Activated CD8-positive, alpha-beta memory T cell treated with anti-CD3 and anti-CD28 coated beads for 36 hours (primary cell): ENCODE measurements at regions not wholly inside any gene's neighbourhood (a gene's known extent, or its start where the extent isn't known, plus 50 kb on each side); places are given as distances from the start of the nearest gene placed in this dataset.

Experiments
- CTCF ChIA-PET: fragments of 350-600 bp; sonication (Branson Sonifier 250); formaldehyde crosslinking; loops from one replicate; lab custom pipeline; 2021; ENCODE audit warnings: antibody characterized with exemption; lab: Charles Lee
- POLR2A ChIA-PET: fragments of 350-600 bp; sonication (Branson Sonifier 250); formaldehyde crosslinking; loops from one replicate; lab custom pipeline; 2021; ENCODE audit warnings: antibody characterized with exemption; lab: Charles Lee

DNA sequence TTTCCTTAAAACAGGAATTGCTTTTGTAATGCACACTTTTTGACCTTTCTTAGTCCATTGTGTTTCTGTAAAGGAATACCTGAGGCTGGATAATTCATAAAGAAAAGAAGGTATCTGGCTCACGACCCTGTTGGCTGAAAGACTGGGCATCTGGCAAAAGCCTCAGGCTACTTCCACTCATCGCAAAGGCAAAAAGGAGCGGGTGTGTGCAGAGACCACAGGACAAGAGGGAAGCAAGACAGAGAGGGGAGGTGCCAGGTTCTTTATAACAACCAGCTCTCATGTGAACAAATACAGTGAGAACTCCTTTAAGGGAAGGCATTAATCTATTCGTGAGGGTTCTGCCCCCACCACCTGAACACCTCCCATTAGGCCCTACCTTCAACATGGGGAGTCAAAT is 182.1 kb downstream of the C12orf50 start:
- ChIA-PET CTCF (no interaction called here), POLR2A (no interaction called here)

- ChIA-PET POLR2A (no interaction called here), CTCF (no interaction called here)
Measured at GRCh38 chr12:87846045-87846444, 183.2 kb downstream of the C12orf50 start.

DNA sequence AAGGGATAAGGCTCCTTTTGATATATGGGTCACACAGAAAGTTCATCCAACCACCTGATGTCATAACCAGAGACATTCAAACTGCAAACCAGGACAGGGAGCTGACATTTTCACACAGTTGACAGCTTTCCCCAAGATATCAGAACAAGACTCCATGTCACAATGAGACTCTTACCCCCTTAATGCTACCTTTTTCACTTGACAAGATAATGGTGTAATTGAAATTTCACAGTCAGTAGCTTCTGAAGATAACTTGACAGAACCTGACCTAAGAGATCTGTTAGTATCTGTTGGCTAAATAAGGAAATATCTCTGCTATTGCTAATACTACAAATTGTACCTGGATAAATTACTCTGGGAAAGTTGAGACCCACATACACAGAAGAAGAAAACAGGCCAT is 187.3 kb downstream of the C12orf50 start:
- POLR2A ChIA-PET, result no interaction called here
- CTCF ChIA-PET, result no interaction called here

DNA sequence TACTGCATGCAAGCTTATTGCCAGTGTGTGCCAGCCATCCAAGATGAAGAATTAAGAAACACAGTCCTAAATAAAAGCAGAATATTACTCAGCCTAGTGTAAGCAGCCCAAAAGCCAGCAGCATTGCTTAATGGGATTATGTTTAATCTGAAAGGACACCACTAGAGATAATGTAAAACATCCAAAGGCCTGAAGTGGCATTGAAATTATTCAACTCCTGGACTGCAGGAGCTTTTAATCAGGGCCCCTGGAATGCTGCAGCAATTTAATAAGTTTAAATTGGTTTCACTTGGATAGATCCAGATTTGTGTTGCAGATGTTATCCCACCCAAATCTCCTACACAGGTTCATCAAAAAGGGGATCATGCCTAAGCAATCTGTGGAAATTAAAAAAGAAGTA is 193.0 kb downstream of the C12orf50 start:
- ChIA-PET POLR2A (no interaction called here), CTCF (no interaction called here)

DNA sequence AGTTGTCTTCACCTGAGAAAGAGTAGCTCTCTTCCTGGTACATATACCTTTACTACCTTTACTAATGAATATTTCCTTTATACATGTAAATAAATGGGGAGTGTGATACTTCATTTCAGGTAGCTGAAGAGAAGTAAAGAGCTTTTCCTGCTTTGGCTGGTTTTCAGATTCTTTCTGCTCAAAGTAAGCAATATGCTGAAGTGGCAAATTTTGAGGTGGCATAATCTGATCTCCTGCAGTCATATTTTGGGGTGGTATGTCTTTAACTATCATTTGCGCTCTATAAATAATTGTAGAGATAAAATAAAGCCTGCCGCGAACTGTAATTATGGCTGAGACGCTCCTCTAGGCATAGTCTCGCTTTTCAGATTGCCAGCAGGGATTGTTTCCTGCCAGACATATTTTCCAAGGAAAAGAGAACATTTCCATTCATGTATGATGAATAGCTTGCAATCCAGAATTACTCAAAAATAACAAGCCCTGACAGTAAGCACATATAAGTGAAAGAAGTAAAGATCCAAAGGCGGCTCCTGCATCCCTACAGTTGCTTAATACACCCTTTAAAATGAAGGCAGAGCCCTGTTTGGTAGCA is 200.7 kb downstream of the C12orf50 start:
- POLR2A ChIA-PET, result no interaction called here
- CTCF ChIA-PET, result no interaction called here

- POLR2A ChIA-PET, result no interaction called here
- CTCF ChIA-PET, result no interaction called here
Measured at GRCh38 chr12:87827638-87828264, 201.4 kb downstream of the C12orf50 start.

DNA sequence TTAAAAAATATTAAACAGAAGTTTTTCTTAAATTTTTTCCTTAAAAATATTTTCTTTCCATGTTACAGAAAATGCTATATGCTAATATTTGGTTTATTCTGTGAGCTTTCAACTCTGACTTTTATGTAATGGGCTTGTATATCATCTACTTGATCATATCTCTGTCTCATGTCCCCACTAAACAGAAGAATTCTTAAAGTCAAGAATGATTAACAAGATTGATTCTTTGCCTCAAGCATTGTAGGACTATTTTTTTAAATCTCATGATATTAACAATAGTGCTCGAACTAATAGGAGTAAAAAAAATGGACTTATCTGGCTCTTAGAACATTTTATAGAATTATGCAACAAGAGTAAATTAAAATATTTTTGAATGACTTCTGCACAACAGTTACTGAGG is 206.3 kb downstream of the C12orf50 start:
- POLR2A ChIA-PET, result no interaction called here
- CTCF ChIA-PET, result no interaction called here

DNA sequence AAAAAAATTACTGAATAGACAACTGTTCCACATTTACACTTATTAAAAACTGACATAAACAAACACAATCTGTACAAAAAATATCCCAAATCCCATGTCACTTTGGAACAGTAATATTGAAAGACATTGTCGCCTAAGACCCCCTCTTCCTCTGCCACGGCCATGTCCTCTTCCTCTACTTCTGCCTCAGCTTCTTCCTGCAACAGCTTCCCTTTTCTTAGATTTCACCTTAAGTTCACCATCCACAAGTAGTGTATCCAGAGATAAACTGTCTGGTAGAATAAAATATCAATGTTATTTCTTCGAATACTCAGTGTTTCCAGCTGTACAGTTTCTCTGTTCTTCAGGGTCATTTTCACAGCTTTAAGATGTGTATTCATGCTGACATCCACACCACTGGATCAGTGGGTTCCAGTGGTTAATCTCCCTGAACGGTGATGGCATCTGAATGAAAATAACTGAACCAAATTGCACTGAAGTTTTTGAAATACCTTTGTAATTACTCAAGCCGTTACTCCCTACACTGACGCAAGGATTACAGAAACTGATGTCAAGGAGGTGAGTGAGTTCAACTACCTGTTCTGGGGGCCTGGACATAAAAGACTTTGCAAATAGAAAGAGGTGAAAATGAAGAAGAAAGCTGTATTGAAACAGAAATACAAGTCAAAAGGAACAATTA is 208.5 kb downstream of the C12orf50 start:
- CTCF ChIA-PET, result no interaction called here
- POLR2A ChIA-PET, result no interaction called here

- ChIA-PET POLR2A (no interaction called here), CTCF (interaction anchor here (0.7 kb wide), 1 partner anchor 1476 kb away, joined by 3 read pairs; no protein-coding TSS in a partner anchor)
Measured at GRCh38 chr12:87818441-87818840, 210.8 kb downstream of the C12orf50 start.

DNA sequence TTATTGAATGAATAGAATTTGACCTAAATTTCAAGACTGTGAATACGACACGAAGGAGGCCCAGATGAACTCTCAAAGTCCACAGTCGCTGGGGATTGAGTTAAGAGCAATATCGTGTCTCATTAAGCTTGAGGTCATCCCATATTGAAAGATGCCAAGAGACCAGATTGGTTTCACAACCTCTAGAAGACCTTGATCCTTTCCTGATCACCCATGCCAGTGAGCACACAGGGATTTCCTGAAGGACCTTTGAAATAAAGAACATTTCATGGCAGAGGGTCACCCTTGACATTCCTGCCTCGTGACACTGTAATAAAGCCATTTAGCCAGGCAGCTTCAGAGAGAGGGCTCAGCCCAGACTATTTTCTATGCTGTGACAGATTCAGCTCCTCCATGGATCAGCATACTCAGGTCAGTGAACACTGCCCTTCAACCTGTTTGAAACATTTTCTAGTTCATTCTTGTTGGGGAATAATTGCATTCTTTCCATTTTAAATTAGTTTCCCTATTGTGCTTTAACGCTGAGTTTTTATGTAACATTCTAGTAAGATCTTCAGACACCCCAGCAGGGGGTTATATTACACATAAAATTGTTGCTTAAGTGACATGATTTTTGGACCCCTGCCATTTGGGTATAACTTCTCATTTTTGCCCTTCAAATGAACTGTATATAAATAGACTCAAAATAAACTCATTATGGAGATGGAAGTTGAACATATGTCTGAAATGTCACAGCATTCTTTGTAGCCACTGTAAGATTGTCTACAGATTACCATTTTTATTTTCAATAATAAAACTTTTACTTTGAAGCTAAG is 213.2 kb downstream of the C12orf50 start:
- ChIA-PET POLR2A (no interaction called here), CTCF (no interaction called here)

DNA sequence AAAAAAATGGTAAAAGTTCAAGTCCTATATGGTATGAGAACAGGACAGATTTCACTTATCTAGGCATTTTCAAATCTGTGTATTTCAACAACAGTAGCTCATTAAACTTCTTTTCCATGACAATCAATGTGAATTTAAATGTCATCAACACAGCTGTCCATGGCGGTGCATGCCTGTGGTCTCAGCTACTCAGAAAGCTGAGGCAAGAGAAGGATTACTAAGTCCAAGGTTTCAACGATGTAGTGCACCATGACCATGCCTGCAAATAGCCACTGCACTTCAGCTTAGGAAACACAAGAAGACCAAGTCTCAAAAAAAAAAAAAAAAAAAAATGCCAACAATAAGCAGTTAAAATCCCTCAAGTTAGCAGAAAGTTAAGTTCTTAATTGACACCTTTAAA is 214.6 kb downstream of the C12orf50 start:
- CTCF ChIA-PET, result interaction anchor here (0.7 kb wide), 1 partner anchor 1364 kb away, joined by 6 read pairs; no protein-coding TSS in a partner anchor
- POLR2A ChIA-PET, result no interaction called here

GRCh38 chr12:87813476-87814234 is 215.5 kb downstream of the C12orf50 start:
- ChIA-PET POLR2A (no interaction called here), CTCF (no interaction called here)

DNA sequence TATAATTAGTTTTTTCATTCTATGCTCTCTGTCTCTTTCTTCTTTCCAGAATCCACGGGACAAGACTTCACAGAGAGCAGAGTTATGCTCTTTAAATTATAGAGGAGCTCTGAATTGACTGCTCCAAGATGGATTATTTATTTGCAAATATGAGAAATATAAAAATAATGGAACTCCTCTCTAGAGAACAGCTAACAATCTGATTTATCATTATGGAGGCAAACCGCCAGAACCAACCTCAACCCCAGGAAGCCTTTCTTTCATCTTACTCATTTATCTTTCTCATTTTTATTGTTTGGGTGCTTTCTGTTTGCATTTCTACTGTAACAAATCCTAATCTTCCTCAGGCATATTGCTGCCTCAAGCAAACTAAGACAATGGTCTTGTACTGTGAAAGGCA is 216.5 kb downstream of the C12orf50 start:
- ChIA-PET POLR2A (no interaction called here), CTCF (no interaction called here)

DNA sequence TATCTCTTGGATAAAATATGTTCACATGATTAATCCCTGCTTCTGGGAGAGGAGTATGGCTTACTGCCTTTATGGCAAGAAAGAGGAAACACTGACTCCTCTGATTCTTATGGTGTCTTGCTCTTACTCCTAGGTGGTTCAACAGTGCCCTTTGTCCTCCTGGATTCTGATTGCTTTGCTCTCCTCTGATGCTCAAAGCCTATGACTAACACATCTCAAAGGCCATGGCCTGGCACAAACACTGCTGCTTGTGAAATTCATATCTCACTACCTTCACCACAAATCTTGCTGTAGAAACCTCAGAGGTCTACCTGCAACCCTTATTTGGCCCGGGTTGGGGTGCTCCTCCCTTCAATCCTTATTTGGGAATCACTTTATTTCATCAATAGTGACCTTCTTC is 217.2 kb downstream of the C12orf50 start:
- ChIA-PET POLR2A (no interaction called here), CTCF (no interaction called here)

DNA sequence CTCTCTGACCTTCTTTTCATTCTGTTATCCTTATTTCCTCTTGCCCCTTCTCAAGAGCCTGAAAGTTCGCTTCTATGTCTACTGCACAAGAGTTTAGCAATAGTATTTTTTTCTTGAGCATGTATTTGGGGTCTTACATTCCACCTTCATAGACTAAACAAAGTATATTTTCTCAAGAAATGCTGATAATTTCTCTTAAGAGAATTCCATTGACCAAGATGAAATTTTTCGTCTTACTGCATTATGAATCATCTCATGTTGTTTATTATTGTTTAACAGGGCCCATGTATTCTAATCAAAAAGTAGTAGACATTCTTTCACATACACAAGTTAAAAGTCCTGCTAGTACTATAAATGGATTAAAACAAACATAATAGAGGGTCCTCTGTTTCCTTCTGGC is 219.3 kb downstream of the C12orf50 start:
- CTCF ChIA-PET, result no interaction called here
- POLR2A ChIA-PET, result no interaction called here

- ChIA-PET CTCF (no interaction called here), POLR2A (no interaction called here)
Measured at GRCh38 chr12:87807086-87807485, 222.1 kb downstream of the C12orf50 start.

GRCh38 chr12:87806310-87806709 is 222.9 kb downstream of the C12orf50 start:
- ChIA-PET CTCF (no interaction called here), POLR2A (no interaction called here)

DNA sequence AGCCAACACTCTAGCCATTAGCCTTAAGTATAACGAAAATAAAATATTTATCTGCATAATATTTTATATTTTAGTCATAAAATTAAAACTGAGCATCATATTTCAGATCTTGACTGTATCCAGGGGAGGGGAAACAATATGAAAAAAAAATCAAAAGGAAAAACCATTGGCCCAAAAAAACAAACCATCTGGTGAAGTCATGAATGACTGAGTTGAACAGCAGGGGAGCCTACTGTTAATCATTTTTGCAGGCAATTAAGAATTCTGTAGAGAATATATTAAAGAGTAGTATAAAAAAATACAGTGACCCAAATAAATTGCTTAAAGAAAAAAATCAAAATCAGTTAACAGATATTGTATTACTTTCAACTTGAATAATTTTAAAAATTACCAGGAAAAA is 224.8 kb downstream of the C12orf50 start:
- ChIA-PET CTCF (no interaction called here), POLR2A (no interaction called here)

DNA sequence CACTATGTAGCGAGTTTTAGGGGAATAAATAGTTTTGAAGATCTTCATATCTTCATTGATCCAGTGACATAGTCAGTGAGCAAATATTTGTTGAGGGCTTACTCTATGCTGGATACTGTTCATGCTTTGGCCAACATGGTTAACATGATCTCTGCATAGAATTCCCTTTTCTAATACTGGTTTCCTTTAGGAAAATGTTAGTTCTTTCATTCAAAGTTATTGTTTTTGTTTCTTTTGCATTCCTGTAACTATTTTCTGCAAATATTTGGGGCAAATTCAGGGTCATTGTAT is 226.5 kb downstream of the C12orf50 start:
- CTCF ChIA-PET, result no interaction called here
- POLR2A ChIA-PET, result no interaction called here
